GM12873 (cell line): ENCODE measurements at regions not wholly inside any gene's neighbourhood (a gene's known extent, or its start where the extent isn't known, plus 50 kb on each side); places are given as distances from the start of the nearest gene placed in this dataset.

ENCODE experiments used
- CTCF ChIP-seq: IDR thresholded peaks from 2 replicates; pipeline ENCODE4 v1.5.1; 2012; ENCODE audit warnings: low read depth, mild to moderate bottlenecking, moderate library complexity, low read length, control low read depth; ENCODE audit not compliant: insufficient read depth; ENCODE audit errors: missing control alignments

- TF ChIP-seq CTCF, result no peak
These were observed 274.5 kb downstream of the MYCN start for GRCh38 chr2:16214861-16215260.

GRCh38 chr2:16214391-16214790 is 274.0 kb downstream of the MYCN start:
- no peak for TF ChIP-seq CTCF

GRCh38 chr2:16212321-16212720 is 272.0 kb downstream of the MYCN start:
- TF ChIP-seq CTCF, result no peak

GRCh38 chr2:16211341-16211740 is 271.0 kb downstream of the MYCN start:
- TF ChIP-seq CTCF, result no peak

GRCh38 chr2:16210841-16211240 is 270.5 kb downstream of the MYCN start:
- no peak for TF ChIP-seq CTCF

GRCh38 chr2:16209799-16210198 is 269.4 kb downstream of the MYCN start:
- TF ChIP-seq CTCF, result no peak

GRCh38 chr2:16208921-16209320 is 268.6 kb downstream of the MYCN start:
- TF ChIP-seq CTCF, result no peak
